Hindlimb muscle (tissue), 1 donor: ENCODE measurements at regions not wholly inside any gene's neighbourhood (a gene's known extent, or its start where the extent isn't known, plus 50 kb on each side); places are given as distances from the start of the nearest gene placed in this dataset.
"Not testable (repeated sequence)": the region's sequence is repeated elsewhere in the genome, so short reads cannot be mapped to it uniquely, and the experiment has no call there.

ENCODE experiments used
- DNase-seq: peaks from one replicate; pipeline ENCODE4 v3.0.0-alpha.2; 2013

- peak; percentile 11 for DNase-seq
These were observed 148.1 kb downstream of the FAM76B start for GRCh38 chr11:95641495-95641894.

GRCh38 chr11:95638501-95638900 lies 151.1 kb downstream of the FAM76B start:
- DNase-seq, result no peak

GRCh38 chr11:95625164-95625900 lies 164.2 kb downstream of the FAM76B start:
- DNase-seq, result no peak

GRCh38 chr11:95616256-95616804 lies 173.3 kb downstream of the FAM76B start:
- no peak for DNase-seq

GRCh38 chr11:95611827-95612226 lies 177.8 kb downstream of the FAM76B start:
- no peak for DNase-seq

- DNase-seq, result not testable (repeated sequence)
These were observed 179.4 kb downstream of the FAM76B start for GRCh38 chr11:95610185-95610584.

- no peak for DNase-seq
These were observed 181.5 kb downstream of the FAM76B start for GRCh38 chr11:95608093-95608492.

GRCh38 chr11:95606824-95607223 lies 182.8 kb downstream of the FAM76B start:
- no peak for DNase-seq

- no peak for DNase-seq
These were observed 184.2 kb downstream of the FAM76B start for GRCh38 chr11:95605271-95605940.

- no peak for DNase-seq
These were observed 189.5 kb downstream of the FAM76B start for GRCh38 chr11:95599959-95600586.

- DNase-seq, result no peak
These were observed 193.6 kb downstream of the FAM76B start for GRCh38 chr11:95595973-95596489.

GRCh38 chr11:95595541-95595940 lies 194.0 kb downstream of the FAM76B start:
- no peak for DNase-seq

GRCh38 chr11:95593111-95593510 lies 196.5 kb downstream of the FAM76B start:
- peak; percentile 83 for DNase-seq

GRCh38 chr11:95592471-95592870 lies 197.1 kb downstream of the FAM76B start:
- no peak for DNase-seq

GRCh38 chr11:95589893-95590612 lies 199.5 kb downstream of the FAM76B start:
- no peak for DNase-seq

- DNase-seq, result no peak
These were observed 200.8 kb downstream of the FAM76B start for GRCh38 chr11:95588821-95589220.

- DNase-seq, result no peak
These were observed 202.9 kb downstream of the FAM76B start for GRCh38 chr11:95586661-95587060.

- DNase-seq, result no peak
These were observed 203.4 kb downstream of the FAM76B start for GRCh38 chr11:95586155-95586554.

GRCh38 chr11:95585752-95586077 lies 203.9 kb downstream of the FAM76B start:
- DNase-seq, result no peak

- no peak for DNase-seq
These were observed 204.4 kb downstream of the FAM76B start for GRCh38 chr11:95585069-95585751.

GRCh38 chr11:95584589-95584988 lies 205.0 kb downstream of the FAM76B start:
- DNase-seq, result no peak

- no peak for DNase-seq
These were observed 205.4 kb downstream of the FAM76B start for GRCh38 chr11:95584180-95584579.
